OCI-LY7 (cell line): ENCODE measurements at regions not wholly inside any gene's neighbourhood (a gene's known extent, or its start where the extent isn't known, plus 50 kb on each side); places are given as distances from the start of the nearest gene placed in this dataset.

ENCODE experiments used
- CTCF ChIP-seq: fragments of 200-600 bp; sonication (generic); conservative IDR thresholded peaks from 2 replicates; pipeline ENCODE4 v1.5.1; 2014; ENCODE audit warnings: mild to moderate bottlenecking, antibody characterized with exemption, low read length, moderate library complexity, mixed read lengths
- EZH2phosphoT487 ChIP-seq: fragments of 200-600 bp; sonication (generic); IDR thresholded peaks from 2 replicates; pipeline ENCODE4 v1.6.1; 2018; ENCODE audit warnings: low read depth, borderline replicate concordance, mild to moderate bottlenecking, mixed run types, antibody characterized with exemption, low read length, moderate library complexity, mixed read lengths

GRCh38 chr7:98701372-98701771 lies 84.3 kb downstream of the NPTX2 start:
- TF ChIP-seq CTCF = no peak
- no peak for TF ChIP-seq EZH2phosphoT487
